Activated naive CD8-positive, alpha-beta T cell (primary cell): ENCODE measurements at regions not wholly inside any gene's neighbourhood (a gene's known extent, or its start where the extent isn't known, plus 50 kb on each side); places are given as distances from the start of the nearest gene placed in this dataset.

Experiments
- H3K27ac Mint-ChIP-seq: one replicate; pipeline ENCODE4 v1.8.0; 2021; ENCODE audit warnings: mixed read lengths
- H3K27me3 Mint-ChIP-seq: one replicate; pipeline ENCODE4 v1.8.0; 2021; ENCODE audit warnings: mixed read lengths
- H3K36me3 Mint-ChIP-seq: one replicate; pipeline ENCODE4 v1.8.0; 2021; ENCODE audit warnings: mixed read lengths
- H3K4me1 Mint-ChIP-seq: one replicate; pipeline ENCODE4 v1.8.0; 2021; ENCODE audit warnings: low read depth, mixed read lengths
- H3K4me3 Mint-ChIP-seq: one replicate; pipeline ENCODE4 v1.8.0; 2021; ENCODE audit warnings: mild to moderate bottlenecking, mixed read lengths
- H3K9me3 Mint-ChIP-seq: one replicate; pipeline ENCODE4 v1.8.0; 2021; ENCODE audit warnings: low read depth, mixed read lengths

GRCh38 chr10:29841724-29842649 is 207.2 kb upstream of the SVIL start:
- no peaks in the 10 kb centered on the region for H3K9me3 Mint-ChIP-seq
- H3K4me1 Mint-ChIP-seq, result no peaks in the 10 kb centered on the region
- no peak overlapping the region for H3K27ac Mint-ChIP-seq
- H3K4me3 Mint-ChIP-seq, result no peak overlapping the region
- no peaks in the 10 kb centered on the region for H3K36me3 Mint-ChIP-seq
- H3K27me3 Mint-ChIP-seq, result no peaks in the 10 kb centered on the region

GRCh38 chr10:29840516-29841276 is 205.9 kb upstream of the SVIL start:
- Mint-ChIP-seq H3K9me3 (no peaks in the 10 kb centered on the region), H3K4me1 (no peaks in the 10 kb centered on the region), H3K27me3 (no peaks in the 10 kb centered on the region), H3K4me3 (no peak overlapping the region), H3K36me3 (no peaks in the 10 kb centered on the region), H3K27ac (no peak overlapping the region)

- H3K36me3 Mint-ChIP-seq, result no peaks in the 10 kb centered on the region
- no peaks in the 10 kb centered on the region for H3K9me3 Mint-ChIP-seq
- H3K27me3 Mint-ChIP-seq, result no peaks in the 10 kb centered on the region
- no peak overlapping the region for H3K27ac Mint-ChIP-seq
- no peak overlapping the region for H3K4me3 Mint-ChIP-seq
- H3K4me1 Mint-ChIP-seq, result no peaks in the 10 kb centered on the region
Measured at GRCh38 chr10:29839826-29840515, 205.2 kb upstream of the SVIL start.

- Mint-ChIP-seq H3K9me3 (no peaks in the 10 kb centered on the region), H3K27me3 (no peaks in the 10 kb centered on the region), H3K36me3 (no peaks in the 10 kb centered on the region), H3K4me3 (no peak overlapping the region), H3K27ac (no peak overlapping the region), H3K4me1 (no peaks in the 10 kb centered on the region)
Measured at GRCh38 chr10:29838539-29838938, 203.8 kb upstream of the SVIL start.

- Mint-ChIP-seq H3K27me3 (peaks cover 2% of the 10 kb centered on the region), H3K9me3 (no peaks in the 10 kb centered on the region), H3K27ac (no peak overlapping the region), H3K36me3 (no peaks in the 10 kb centered on the region), H3K4me3 (no peak overlapping the region), H3K4me1 (no peaks in the 10 kb centered on the region)
Measured at GRCh38 chr10:29837586-29837985, 202.8 kb upstream of the SVIL start.

- H3K27me3 Mint-ChIP-seq, result peaks cover 4% of the 10 kb centered on the region
- H3K36me3 Mint-ChIP-seq, result peaks cover 3% of the 10 kb centered on the region
- H3K4me3 Mint-ChIP-seq, result no peak overlapping the region
- H3K9me3 Mint-ChIP-seq, result no peaks in the 10 kb centered on the region
- no peak overlapping the region for H3K27ac Mint-ChIP-seq
- no peaks in the 10 kb centered on the region for H3K4me1 Mint-ChIP-seq
Measured at GRCh38 chr10:29836396-29836795, 201.6 kb upstream of the SVIL start.

- Mint-ChIP-seq H3K9me3 (no peaks in the 10 kb centered on the region), H3K27me3 (peaks cover 4% of the 10 kb centered on the region), H3K4me1 (no peaks in the 10 kb centered on the region), H3K27ac (no peak overlapping the region), H3K4me3 (no peak overlapping the region), H3K36me3 (peaks cover 3% of the 10 kb centered on the region)
Measured at GRCh38 chr10:29835055-29835454, 200.3 kb upstream of the SVIL start.

GRCh38 chr10:29830531-29831512 is 196.1 kb upstream of the SVIL start:
- peaks cover 6% of the 10 kb centered on the region for H3K36me3 Mint-ChIP-seq

GRCh38 chr10:29829776-29830175 is 195.0 kb upstream of the SVIL start:
- Mint-ChIP-seq H3K4me1 (no peaks in the 10 kb centered on the region), H3K36me3 (peaks cover 6% of the 10 kb centered on the region), H3K4me3 (no peak overlapping the region), H3K9me3 (peaks cover 3% of the 10 kb centered on the region), H3K27me3 (peaks cover 8% of the 10 kb centered on the region), H3K27ac (no peak overlapping the region)

More at GRCh38 chr10:29830531-29831512, 196.1 kb upstream of the SVIL start:
- Mint-ChIP-seq H3K9me3 (peaks cover 3% of the 10 kb centered on the region), H3K4me1 (no peaks in the 10 kb centered on the region), H3K27me3 (peaks cover 8% of the 10 kb centered on the region), H3K4me3 (no peak overlapping the region), H3K27ac (no peak overlapping the region)

GRCh38 chr10:29828956-29829355 is 194.2 kb upstream of the SVIL start:
- H3K4me1 Mint-ChIP-seq, result no peaks in the 10 kb centered on the region

GRCh38 chr10:29828440-29828894 is 193.7 kb upstream of the SVIL start:
- Mint-ChIP-seq H3K27me3 (peaks cover 9% of the 10 kb centered on the region), H3K4me3 (no peak overlapping the region), H3K27ac (no peak overlapping the region), H3K4me1 (no peaks in the 10 kb centered on the region), H3K9me3 (peaks cover 3% of the 10 kb centered on the region), H3K36me3 (peaks cover 6% of the 10 kb centered on the region)

More at GRCh38 chr10:29828956-29829355, 194.2 kb upstream of the SVIL start:
- H3K4me3 Mint-ChIP-seq, result no peak overlapping the region
- H3K36me3 Mint-ChIP-seq, result peaks cover 6% of the 10 kb centered on the region
- H3K27ac Mint-ChIP-seq, result no peak overlapping the region
- peaks cover 8% of the 10 kb centered on the region for H3K27me3 Mint-ChIP-seq
- peaks cover 3% of the 10 kb centered on the region for H3K9me3 Mint-ChIP-seq

- H3K4me1 Mint-ChIP-seq, result no peaks in the 10 kb centered on the region
- H3K36me3 Mint-ChIP-seq, result peaks cover 6% of the 10 kb centered on the region
- peaks cover 8% of the 10 kb centered on the region for H3K27me3 Mint-ChIP-seq
- no peak overlapping the region for H3K4me3 Mint-ChIP-seq
- H3K27ac Mint-ChIP-seq, result no peak overlapping the region
- H3K9me3 Mint-ChIP-seq, result peaks cover 3% of the 10 kb centered on the region
Measured at GRCh38 chr10:29827512-29827911, 192.7 kb upstream of the SVIL start.

- H3K4me1 Mint-ChIP-seq, result no peaks in the 10 kb centered on the region
- H3K27ac Mint-ChIP-seq, result no peak overlapping the region
- H3K4me3 Mint-ChIP-seq, result no peak overlapping the region
- H3K27me3 Mint-ChIP-seq, result peaks cover 7% of the 10 kb centered on the region
- H3K36me3 Mint-ChIP-seq, result peaks cover 3% of the 10 kb centered on the region
- H3K9me3 Mint-ChIP-seq, result peaks cover 3% of the 10 kb centered on the region
Measured at GRCh38 chr10:29826801-29827450, 192.2 kb upstream of the SVIL start.
